Glomerular visceral epithelial cell (primary cell): ENCODE measurements at regions not wholly inside any gene's neighbourhood (a gene's known extent, or its start where the extent isn't known, plus 50 kb on each side); places are given as distances from the start of the nearest gene placed in this dataset.
A peak's percentile ranks its signal among the peaks of the same experiment; 100 is the strongest.

Experiments
- DNase-seq: peaks from one replicate; pipeline ENCODE4 v3.0.0-alpha.2; 2016; ENCODE audit errors: extremely low spot score

GRCh38 chr17:77444628-77444983 lies 303.8 kb downstream of the SEC14L1 start:
- DNase-seq: no peak

- no peak for DNase-seq
Observed at GRCh38 chr17:77444984-77445759, 304.4 kb downstream of the SEC14L1 start.

DNA sequence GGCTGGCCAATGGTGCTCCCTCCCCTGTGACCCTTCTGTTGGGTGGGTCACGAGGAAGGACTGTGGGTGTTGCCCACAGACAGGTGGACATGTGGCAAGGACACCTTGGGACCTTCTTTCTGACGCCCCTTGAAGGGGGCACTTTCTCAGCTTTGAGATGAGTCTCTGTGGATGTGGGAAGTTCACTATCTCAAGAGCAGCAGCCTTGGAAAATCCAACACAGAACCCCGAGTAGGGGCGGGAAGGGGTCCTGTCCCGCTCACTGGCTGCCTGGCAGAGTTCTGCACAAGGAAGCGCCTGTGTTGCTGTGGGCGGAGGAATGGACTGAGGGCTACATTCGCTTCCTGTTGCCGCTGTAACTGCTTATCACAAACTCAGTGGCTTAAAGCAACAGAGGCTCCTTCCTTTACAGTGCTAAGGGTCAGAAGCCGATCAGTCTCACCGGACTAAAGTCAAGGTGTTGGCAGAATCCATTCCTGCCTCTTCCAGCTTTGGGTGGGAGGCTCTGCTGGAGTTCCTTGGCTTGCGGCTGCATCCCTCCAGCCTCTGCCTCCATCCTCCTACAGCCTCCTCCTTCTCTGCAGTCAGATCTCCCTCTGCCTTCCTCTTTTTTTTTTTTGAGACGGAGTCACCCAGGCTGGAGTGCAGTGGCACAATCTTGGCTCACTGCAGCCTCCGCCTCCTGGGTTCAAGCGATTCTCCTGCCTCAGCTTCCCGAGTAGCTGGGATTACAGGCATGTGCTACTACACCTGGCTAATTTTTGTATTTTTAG lies 305.2 kb downstream of the SEC14L1 start:
- DNase-seq: no peak

DNA sequence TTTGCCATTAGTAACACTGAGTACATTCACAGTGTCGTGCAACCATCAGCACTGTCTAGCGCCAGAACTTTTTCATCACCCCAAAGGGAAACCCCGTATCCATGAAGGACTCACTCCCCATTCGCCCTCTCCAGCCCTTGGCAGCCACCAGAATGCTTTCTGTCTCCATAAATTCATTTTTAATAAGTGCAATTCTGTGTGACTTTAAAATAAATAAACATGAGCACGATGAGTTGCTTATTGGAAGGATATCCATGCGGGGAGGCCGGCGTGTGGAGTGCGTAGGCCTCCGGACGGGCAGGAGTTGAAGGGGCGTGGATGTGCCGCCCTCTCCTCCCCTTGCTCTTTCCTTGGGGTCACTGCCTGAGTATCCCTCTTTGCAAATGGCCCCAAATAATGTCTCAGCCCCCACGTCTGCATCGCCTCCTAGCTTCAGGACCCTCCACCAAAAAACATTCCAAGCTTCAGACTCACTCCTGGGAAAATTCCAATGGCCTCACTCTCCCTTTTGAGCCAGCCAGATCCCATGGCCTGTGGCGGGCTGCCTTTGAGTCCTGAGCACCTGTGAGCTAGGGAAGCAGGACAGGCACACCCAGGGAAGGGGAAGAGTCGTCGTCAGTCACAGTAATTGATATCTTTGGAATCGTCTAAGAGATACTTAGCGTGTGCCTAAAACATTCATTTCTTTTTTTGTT lies 306.3 kb downstream of the SEC14L1 start:
- no peak for DNase-seq

- no peak for DNase-seq
Observed at GRCh38 chr17:77449373-77449907, 308.7 kb downstream of the SEC14L1 start.

GRCh38 chr17:77449908-77450741 lies 309.4 kb downstream of the SEC14L1 start:
- DNase-seq: peak; percentile 62

GRCh38 chr17:77450742-77451244 lies 310.0 kb downstream of the SEC14L1 start:
- DNase-seq: no peak

GRCh38 chr17:77451245-77451893 lies 310.6 kb downstream of the SEC14L1 start:
- DNase-seq: peak; percentile 80

DNA sequence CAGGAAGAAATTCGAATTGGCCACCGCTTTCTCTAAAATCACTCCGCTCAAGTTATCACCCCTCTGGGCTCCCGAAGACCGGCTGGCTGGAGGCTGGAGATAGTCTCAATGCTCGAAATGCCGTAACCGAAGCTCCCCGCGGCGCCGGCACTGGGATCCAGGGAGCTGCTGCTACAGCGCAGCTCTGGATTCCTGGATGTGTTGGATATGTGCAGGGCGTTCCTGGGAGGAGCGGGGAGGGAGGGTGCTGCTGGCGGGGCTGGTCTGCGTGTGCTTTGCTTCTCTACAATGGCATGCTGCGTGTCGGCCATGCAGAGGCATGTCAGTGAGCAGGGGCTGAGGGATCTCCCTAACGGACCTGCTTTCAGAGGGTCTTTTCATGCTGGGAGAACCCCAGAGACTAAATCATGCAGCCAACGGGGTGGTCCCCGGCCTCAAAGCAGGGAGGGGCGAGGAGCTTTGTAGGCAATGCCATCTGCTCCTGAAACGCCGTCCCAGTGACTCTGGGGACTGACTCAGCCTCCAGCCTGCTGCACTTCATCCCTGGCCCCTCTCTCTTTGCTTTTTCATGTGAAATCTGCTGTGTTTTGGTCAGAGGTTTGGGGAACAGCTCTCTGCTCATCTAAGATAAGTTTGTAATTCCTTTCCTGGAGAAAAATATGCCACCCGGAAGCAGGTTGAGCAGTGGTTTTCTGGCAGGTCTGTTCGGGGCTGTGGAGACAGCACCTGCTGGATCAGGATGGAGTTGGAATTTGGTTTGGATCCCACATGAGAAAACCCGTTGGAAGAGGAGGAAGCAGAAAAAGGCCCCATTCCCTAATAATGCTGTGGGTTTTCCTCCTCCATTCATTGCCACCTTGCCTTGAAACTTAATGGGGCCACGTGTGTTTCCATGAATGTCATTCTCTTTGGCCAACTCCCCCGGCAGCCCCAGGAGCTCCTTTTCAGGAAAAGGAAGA lies 311.4 kb downstream of the SEC14L1 start:
- peak; percentile 74 for DNase-seq

DNA sequence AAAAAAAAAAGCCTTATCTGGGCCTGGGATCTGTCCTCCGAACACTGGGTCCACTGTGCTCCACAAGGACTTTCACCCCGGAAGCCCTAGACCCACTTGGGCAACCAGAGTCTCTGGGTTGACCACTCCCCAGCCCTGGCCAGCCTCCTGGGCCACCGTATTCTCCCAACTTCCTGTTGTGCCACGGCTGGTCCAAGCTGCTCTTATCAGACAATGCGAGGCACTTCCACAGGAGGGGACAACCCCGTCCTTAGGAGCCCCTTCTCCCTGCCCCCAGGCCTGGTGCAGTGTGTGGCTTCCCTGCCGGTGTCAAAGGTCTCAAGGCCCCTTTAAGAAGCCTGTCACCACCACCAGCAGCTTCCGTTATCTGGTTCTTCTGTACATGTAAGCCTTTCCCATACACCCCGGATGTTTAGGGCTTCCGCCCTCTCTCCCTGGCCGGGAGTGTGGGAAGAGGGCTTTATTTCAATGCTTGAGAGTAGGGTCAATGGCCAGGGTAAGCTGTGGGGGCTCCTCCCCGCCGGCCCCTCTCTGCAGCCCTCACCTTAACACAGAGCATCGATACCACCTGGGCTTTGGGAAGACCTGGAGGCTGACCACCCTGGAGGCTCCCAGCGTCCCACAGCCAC lies 313.0 kb downstream of the SEC14L1 start:
- no peak for DNase-seq

GRCh38 chr17:77454242-77455095 lies 313.7 kb downstream of the SEC14L1 start:
- no peak for DNase-seq

DNA sequence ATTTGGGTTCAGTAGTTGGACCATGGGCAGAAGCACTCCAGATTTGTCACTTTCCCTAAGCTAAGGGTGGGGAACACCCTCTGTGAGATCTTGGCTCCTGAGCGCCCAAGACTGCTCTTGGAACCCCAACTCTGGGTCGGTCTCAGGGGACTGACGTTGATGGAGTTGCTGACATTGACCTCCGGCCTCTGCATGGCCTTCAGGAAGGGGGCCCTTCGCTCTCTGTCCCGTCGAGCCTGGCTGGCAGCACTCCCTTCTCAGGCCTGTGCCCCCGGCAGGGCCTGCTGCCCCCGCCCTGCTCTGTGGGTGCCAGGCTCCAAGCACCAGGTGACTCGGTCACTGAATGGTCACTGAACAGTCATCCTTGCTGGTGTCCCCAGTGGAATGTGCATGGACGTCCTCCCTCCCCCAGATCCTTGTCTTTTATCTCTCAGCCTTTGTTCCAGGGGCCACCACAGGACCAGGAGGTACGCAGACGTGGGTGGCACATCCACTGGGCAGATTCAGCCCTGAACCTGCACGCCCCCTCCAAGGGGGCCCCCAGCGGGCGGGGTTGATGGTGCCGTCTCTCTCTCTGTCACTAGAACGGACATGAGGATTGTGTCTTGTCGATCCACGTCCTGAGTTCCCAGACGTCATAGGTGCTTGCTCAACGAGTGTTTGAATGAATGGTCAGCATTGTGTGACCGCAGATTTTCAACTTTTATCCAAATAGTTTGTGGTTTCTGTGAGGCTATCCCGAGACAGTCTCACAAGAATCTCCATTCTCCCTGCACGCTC lies 314.5 kb downstream of the SEC14L1 start:
- DNase-seq: no peak

DNA sequence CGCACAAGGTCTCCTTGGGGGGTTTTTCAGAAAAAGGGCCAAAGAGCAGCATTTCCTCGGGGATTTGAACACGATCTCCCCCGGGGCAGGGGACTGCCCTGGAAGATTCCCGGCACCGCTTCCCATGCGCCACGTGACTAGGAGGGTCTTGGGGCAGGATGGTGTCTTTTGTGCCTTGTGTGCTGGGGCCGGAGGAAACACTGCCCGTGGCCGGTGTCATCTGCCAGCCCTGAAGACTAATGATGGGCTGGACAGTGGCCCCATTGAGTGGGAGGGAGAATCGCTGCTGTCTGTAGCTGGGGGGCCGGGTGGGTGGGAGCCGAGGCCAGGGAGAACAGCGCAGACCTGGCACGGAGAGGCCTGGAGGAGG lies 315.1 kb downstream of the SEC14L1 start:
- no peak for DNase-seq

GRCh38 chr17:77456271-77456950 lies 315.6 kb downstream of the SEC14L1 start:
- no peak for DNase-seq

DNA sequence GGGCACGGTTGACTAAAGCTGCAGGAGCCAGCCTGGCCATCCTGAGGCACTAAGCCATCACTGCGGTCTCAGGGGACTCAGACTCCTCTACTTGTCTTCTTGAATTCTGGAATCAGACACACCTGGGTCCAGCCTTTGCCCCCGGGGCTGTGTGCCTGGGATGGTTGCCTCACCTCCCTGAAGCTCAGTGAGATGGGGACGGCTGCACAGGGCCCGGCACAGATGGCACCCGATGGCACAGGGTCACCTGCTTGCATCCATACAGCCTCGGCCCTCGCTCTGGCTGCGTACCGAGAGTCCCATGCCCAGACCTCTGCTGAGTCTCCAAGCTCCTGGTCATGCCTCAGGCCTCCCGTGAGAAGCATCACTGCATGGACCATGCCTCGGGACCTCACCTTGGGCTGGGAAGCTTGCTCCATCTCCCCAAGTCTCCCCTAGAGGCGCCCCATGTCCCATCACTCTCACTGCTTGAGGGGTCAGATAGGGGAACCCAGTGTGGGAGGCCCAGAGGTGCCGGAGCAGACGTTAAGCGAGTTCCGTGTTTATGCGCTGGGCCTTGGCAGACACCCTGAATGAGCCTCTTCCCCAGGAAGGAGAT lies 316.3 kb downstream of the SEC14L1 start:
- DNase-seq: no peak

DNA sequence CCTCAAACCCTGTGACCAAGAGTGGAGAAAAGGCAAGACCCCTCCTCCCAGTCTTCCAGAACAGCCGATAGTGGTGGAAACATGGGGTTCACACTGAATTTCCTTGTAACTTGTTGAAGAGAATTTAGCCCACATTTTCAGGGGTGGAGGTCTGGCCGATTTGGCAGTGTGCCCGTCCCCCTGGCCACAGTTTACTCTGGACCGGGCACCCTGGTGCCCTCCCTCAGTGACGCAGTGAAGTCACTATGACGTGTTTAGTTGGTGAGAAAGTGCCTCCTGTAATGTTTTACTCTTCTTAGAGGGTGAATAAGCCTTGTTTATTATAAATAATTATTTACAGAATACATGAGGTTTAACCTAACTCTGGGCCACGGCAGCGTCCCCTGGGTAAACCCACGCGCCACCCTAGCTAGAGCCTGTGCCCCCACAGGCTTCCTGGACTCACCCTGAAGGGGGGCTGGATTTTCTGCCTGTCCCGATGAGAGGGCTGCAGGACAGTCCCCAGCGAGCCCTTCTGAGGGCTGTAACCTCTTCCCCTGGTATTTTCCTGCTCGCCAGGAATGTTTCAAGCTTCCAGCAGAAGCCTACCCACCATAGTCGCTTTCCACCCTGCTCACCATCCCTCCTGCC lies 316.9 kb downstream of the SEC14L1 start:
- DNase-seq: no peak
